Liver (tissue), 8 donors: ENCODE measurements at regions not wholly inside any gene's neighbourhood (a gene's known extent, or its start where the extent isn't known, plus 50 kb on each side); places are given as distances from the start of the nearest gene placed in this dataset.

Source experiments
- DNase-seq: peaks from one replicate; pipeline ENCODE4 v3.0.0-alpha.2; 2017; ENCODE audit warnings: low spot score
- H3K27ac ChIP-seq, 2 donors: one replicate each; pipeline ENCODE4 v1.7.0; 2013; ENCODE audit warnings: inconsistent platforms in 2 of 2, low read length in 2 of 2, control low read depth in 1 of 2, low read depth in 1 of 2, mild to moderate bottlenecking in 1 of 2
- H3K27me3 ChIP-seq, 4 donors: one replicate each; pipeline versions ENCODE4 v1.6.1 to v1.7.0; 2013; ENCODE audit warnings: low read length in 3 of 4, inconsistent platforms in 1 of 4, mild to moderate bottlenecking in 1 of 4, moderate library complexity in 1 of 4; ENCODE audit not compliant: control insufficient read depth in 4 of 4, insufficient read depth in 4 of 4
- H3K36me3 ChIP-seq, 4 donors: one replicate each; pipeline versions ENCODE4 v1.6.1 to v1.7.0; 2013; ENCODE audit warnings: low read length in 3 of 4, mild to moderate bottlenecking in 3 of 4, low read depth in 1 of 4, moderate library complexity in 1 of 4; ENCODE audit not compliant: control insufficient read depth in 4 of 4, insufficient read depth in 3 of 4
- H3K4me1 ChIP-seq, 4 donors: one replicate each; pipeline versions ENCODE4 v1.6.1 to v1.7.0; 2013; ENCODE audit warnings: low read length in 3 of 4, mild to moderate bottlenecking in 3 of 4, moderate library complexity in 1 of 4; ENCODE audit not compliant: control insufficient read depth in 4 of 4, insufficient read depth in 4 of 4
- H3K4me3 ChIP-seq, 3 donors: one replicate each; pipeline versions ENCODE4 v1.6.1 to v1.7.0; 2013; ENCODE audit warnings: low read length in 3 of 3, control low read depth in 1 of 3, low read depth in 1 of 3, mild to moderate bottlenecking in 1 of 3
- H3K9ac ChIP-seq, 2 donors: one replicate each; pipeline ENCODE4 v1.7.0; 2013; ENCODE audit warnings: low read length in 2 of 2, mild to moderate bottlenecking in 2 of 2, moderate library complexity in 2 of 2, control low read depth in 1 of 2, low read depth in 1 of 2
- H3K9me3 ChIP-seq, 4 donors: one replicate each; pipeline versions ENCODE4 v1.6.1 to v1.7.0; 2013; ENCODE audit warnings: low read length in 3 of 4; ENCODE audit not compliant: control insufficient read depth in 4 of 4
- CTCF ChIP-seq: fragments of 150-350 bp; IDR thresholded peaks from 2 replicates; pipeline ENCODE4 v1.5.1; 2017; ENCODE audit warnings: improper control_type of control experiment, low read depth, low read length; ENCODE audit not compliant: missing input control
- FOXA1 ChIP-seq: IDR thresholded peaks from 2 replicates; pipeline ENCODE4 v1.6.1; 2016; ENCODE audit warnings: antibody characterized with exemption
- FOXA2 ChIP-seq: IDR thresholded peaks from 2 replicates; pipeline ENCODE4 v1.6.1; 2016; ENCODE audit warnings: antibody characterized with exemption
- GABPA ChIP-seq, 2 donors: IDR thresholded peaks in 1 of 2; conservative IDR thresholded peaks in 1 of 2; 2 replicates each; pipeline ENCODE4 v1.6.1; 2016; ENCODE audit warnings: antibody characterized with exemption in 2 of 2, mild to moderate bottlenecking in 1 of 2, moderate library complexity in 1 of 2
- HNF4G ChIP-seq: IDR thresholded peaks from 2 replicates; pipeline ENCODE4 v1.6.1; 2016; ENCODE audit warnings: antibody characterized with exemption
- JUND ChIP-seq, 2 donors: IDR thresholded peaks; 2 replicates each; pipeline ENCODE4 v1.6.1; 2016; ENCODE audit warnings: antibody characterized with exemption in 2 of 2
- NR2F2 ChIP-seq: IDR thresholded peaks from 2 replicates; pipeline ENCODE4 v1.6.1; 2016; ENCODE audit warnings: antibody characterized with exemption
- RAD21 ChIP-seq, 2 donors: IDR thresholded peaks; 2 replicates each; pipeline ENCODE4 v1.6.1; 2016; ENCODE audit warnings: antibody characterized with exemption in 2 of 2, mild to moderate bottlenecking in 2 of 2
- REST ChIP-seq: IDR thresholded peaks from 2 replicates; pipeline ENCODE4 v1.6.1; 2016; ENCODE audit warnings: antibody characterized with exemption, mild to moderate bottlenecking
- SP1 ChIP-seq: IDR thresholded peaks from 2 replicates; pipeline ENCODE4 v1.6.1; 2018; ENCODE audit warnings: antibody characterized with exemption, mild to moderate bottlenecking
- TAF1 ChIP-seq: conservative IDR thresholded peaks from 2 replicates; pipeline ENCODE4 v1.6.1; 2016; ENCODE audit warnings: antibody characterized with exemption, mild to moderate bottlenecking
- YY1 ChIP-seq: IDR thresholded peaks from 2 replicates; pipeline ENCODE4 v1.6.1; 2016; ENCODE audit warnings: antibody characterized with exemption, mild to moderate bottlenecking
- WGBS: extraction: QIAGEN DNeasy Blood & Tissue Kit; methylation state at CpG from one replicate; pipeline ENCODE4 v1.1.7; 2013; 5-methylcytosine and 5-hydroxymethylcytosine counted together
- TF ChIP-seq, protein P1 (sequence below): IDR thresholded peaks from 2 replicates; pipeline ENCODE4 v1.6.1; 2016; ENCODE audit warnings: antibody characterized with exemption
- donor health status: healthy.
- donor health status: healthy.
- donor health status: healthy.
- donor health status: healthy.
- donor health status: healthy.

DNA sequence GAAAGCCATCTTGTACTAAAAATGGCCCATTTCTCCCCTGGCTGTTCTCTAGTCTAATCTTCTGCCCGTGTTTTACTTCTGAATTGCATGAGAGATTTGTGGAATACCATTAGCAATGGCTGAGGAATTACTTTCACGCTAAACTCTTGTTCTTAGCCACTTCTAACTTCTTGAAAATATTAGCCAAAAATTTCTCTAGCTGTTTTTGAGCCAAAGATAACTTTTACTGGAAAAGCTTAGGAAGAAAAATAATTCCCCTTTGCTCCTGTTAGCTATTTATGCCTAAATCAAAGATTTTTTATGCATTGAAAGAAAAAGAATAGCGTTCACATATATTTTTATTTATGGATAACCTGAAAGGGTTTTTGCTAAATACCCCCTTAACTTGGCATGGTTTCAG, 287.8 kb downstream of the MTRR start:
- Histone ChIP-seq H3K9ac (no peak overlapping the region), H3K9me3 (no peaks in the 10 kb centered on the region), H3K27ac (no peak overlapping the region), H3K36me3 (no peaks in the 10 kb centered on the region), H3K4me1 (peaks cover 0 to 2% (median 0%) of the 10 kb centered on the region in 4 donors), H3K4me3 (no peak overlapping the region), H3K27me3 (no peaks in the 10 kb centered on the region)
- DNase-seq = no peak
- 76% methylated on average over 3 of the region's 3 CpGs for WGBS
- TF ChIP-seq HNF4G (no peak), NR2F2 (no peak), REST (no peak), SP1 (no peak), TAF1 (no peak), RAD21 (IDR thresholded peaks at IDR 0.05) (no peak), CTCF (no peak), JUND (IDR thresholded peaks at IDR 0.05) (no peak), FOXA1 (no peak), YY1 (no peak)

GRCh38 chr5:8157320-8157822, 288.4 kb downstream of the MTRR start:
- TF ChIP-seq GABPA (IDR thresholded peaks at IDR 0.05 in 1 of 2, conservative IDR thresholded peaks at IDR 0.05 in 1 of 2) = no peak
- TF ChIP-seq FOXA2 = no peak
- no peak for TF ChIP-seq RAD21 (IDR thresholded peaks at IDR 0.05)
- TF ChIP-seq REST = no peak
- no peak for TF ChIP-seq SP1
- TF ChIP-seq, protein P1, sequence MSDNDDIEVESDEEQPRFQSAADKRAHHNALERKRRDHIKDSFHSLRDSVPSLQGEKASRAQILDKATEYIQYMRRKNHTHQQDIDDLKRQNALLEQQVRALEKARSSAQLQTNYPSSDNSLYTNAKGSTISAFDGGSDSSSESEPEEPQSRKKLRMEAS = no peak
- Histone ChIP-seq H3K36me3 (no peaks in the 10 kb centered on the region), H3K27ac (no peak overlapping the region), H3K27me3 (no peaks in the 10 kb centered on the region), H3K4me3 (no peak overlapping the region), H3K9ac (no peak overlapping the region), H3K4me1 (no peaks in the 10 kb centered on the region), H3K9me3 (no peaks in the 10 kb centered on the region)
- 63% methylated on average over 7 of the region's 7 CpGs for WGBS
- DNase-seq = no peak
